Thyroid gland (tissue), 4 donors: ENCODE measurements at regions not wholly inside any gene's neighbourhood (a gene's known extent, or its start where the extent isn't known, plus 50 kb on each side); places are given as distances from the start of the nearest gene placed in this dataset.

Experiments
- CTCF ChIP-seq, 6 experiments: fragments of 200-600 bp in 3 of 6; fragments of 450-650 bp in 3 of 6; sonication (generic) in 3 of 6; IDR thresholded peaks; one replicate each; pipeline ENCODE4 v1.5.1; 2016 to 2019; ENCODE audit warnings: antibody characterized with exemption in 6 of 6, mild to moderate bottlenecking in 2 of 6, inconsistent platforms in 1 of 6, moderate library complexity in 1 of 6
- POLR2A ChIP-seq, 2 donors: fragments of 450-650 bp; IDR thresholded peaks; one replicate each; pipeline ENCODE4 v1.6.1; 2017; ENCODE audit warnings: antibody characterized with exemption in 2 of 2, mild to moderate bottlenecking in 2 of 2, moderate library complexity in 1 of 2

DNA sequence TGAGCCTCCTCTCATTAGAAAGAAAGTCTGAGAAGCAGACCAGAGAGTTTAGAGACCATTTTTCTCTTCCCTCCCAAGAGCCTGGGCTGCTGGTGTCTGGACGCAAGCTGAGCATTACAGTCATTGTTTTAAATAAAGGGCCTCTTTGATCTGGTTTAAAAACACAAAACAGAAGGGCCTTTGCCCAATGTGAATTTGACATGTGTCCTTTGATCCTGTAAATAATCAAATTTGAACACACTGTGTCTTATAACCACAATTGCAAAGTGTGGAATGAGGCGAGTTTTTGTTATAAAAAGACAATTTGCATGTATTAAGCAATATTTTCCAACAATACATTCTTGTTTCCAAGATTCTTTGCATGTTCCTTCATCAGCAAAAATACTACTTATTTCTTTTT is 158.5 kb downstream of the C7orf25 start:
- TF ChIP-seq CTCF (IDR thresholded peaks at IDR 0.05) (no peak), POLR2A (IDR thresholded peaks at IDR 0.05) (no peak)
